GM12874 (cell line): ENCODE measurements at regions not wholly inside any gene's neighbourhood (a gene's known extent, or its start where the extent isn't known, plus 50 kb on each side); places are given as distances from the start of the nearest gene placed in this dataset.

Experiments used
- TF ChIP-seq, protein P1 (sequence below): IDR thresholded peaks from 2 replicates; pipeline ENCODE4 v1.5.1; 2011; ENCODE audit warnings: low read depth, mild to moderate bottlenecking, control low read depth, low read length, moderate library complexity; ENCODE audit not compliant: insufficient read depth

DNA sequence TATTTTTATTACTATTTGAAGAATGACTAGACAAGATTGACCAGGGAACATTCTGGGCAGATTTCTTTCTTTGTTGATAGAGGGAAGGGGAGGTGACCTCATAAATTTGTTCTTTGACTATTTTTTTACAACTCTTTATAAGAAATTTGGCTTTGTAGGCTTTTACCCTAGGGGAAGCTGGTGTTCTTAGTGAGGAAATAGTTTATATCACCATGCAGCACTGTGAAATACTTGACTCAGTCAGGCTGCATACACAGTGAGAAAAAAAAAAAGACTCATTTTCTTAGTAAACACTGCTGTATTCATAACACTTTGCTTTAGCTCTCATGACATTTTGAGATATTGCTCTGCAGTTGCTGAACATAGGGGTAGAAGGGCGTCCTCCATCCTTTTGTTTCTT lies 336.6 kb upstream of the PIK3R1 start:
- TF ChIP-seq, protein P1, sequence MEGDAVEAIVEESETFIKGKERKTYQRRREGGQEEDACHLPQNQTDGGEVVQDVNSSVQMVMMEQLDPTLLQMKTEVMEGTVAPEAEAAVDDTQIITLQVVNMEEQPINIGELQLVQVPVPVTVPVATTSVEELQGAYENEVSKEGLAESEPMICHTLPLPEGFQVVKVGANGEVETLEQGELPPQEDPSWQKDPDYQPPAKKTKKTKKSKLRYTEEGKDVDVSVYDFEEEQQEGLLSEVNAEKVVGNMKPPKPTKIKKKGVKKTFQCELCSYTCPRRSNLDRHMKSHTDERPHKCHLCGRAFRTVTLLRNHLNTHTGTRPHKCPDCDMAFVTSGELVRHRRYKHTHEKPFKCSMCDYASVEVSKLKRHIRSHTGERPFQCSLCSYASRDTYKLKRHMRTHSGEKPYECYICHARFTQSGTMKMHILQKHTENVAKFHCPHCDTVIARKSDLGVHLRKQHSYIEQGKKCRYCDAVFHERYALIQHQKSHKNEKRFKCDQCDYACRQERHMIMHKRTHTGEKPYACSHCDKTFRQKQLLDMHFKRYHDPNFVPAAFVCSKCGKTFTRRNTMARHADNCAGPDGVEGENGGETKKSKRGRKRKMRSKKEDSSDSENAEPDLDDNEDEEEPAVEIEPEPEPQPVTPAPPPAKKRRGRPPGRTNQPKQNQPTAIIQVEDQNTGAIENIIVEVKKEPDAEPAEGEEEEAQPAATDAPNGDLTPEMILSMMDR: no peak

DNA sequence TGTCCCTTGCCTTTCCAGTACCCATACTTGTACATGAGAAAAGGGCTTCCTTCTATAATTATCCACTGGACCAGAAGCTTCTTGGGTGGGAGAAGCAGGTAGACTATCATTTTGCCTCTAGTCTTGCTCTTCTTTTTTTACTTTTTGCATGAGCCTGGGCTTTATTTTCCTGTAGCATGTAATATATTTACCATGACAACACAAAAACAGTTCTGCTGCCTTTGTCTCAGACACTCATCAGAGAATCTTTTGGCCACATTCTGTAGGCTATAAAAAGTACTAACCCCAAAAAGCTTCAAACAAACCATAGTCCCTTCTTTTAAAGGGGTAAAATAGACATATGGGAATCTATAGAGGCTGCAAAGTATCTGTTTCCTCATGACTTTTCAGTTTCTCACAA lies 339.2 kb upstream of the PIK3R1 start:
- TF ChIP-seq, protein P1: no peak

DNA sequence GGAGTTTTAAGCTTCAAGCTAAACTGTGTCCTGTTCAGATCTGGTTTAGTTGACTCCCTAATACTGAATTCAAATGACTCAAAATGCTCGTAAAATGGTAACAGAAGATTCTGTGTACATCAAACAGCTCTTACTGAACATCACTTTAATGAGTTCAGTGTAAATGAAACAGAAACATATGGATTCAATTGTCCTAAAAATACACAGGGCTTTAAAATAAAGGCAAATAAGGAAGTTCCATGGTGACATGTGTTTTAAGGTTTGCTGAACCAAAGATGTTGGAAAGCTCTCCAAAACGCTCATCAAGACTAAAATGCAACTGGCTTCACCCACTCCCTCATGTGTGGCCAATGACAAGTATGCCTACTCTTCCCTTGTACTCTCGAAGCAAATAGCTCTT lies 340.0 kb upstream of the PIK3R1 start:
- TF ChIP-seq, protein P1: no peak

DNA sequence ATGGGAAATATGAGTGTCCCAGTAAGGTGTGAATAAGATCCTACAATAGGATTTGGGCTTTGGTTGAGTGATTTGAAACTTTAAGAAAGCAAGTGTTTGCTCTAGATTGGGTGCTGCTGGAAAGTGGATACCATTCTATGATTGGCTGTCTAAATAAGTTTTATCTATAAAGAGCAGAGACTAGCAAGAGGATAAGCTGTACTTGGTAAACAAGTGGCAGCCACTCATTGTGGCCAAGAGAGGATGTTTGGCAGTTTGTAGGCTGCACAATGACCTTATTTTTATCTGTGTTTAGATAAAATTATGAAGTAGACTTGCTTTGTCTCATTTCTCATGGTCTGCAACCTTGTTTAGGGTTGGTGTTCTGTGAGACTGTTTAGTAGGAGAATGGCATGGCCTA lies 341.6 kb upstream of the PIK3R1 start:
- TF ChIP-seq, protein P1: no peak

DNA sequence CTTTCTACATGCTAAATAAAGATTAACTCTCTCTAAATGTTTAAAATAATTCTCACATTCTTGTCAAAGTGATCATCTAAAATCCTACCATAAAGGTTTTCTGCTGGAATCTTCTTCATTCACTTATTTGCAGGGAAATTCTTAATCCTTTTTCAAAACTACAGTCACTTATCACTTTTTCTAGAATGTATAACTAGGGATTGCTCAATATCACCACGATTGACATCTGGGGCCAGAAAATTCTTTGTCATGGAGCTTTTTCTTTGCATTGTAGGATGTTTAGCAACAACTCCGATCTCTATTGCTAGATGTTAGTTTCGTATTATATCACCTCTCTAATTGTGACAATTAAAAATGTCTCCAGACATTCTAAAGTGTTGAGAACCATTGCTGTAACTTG lies 344.9 kb upstream of the PIK3R1 start:
- TF ChIP-seq, protein P1: no peak

DNA sequence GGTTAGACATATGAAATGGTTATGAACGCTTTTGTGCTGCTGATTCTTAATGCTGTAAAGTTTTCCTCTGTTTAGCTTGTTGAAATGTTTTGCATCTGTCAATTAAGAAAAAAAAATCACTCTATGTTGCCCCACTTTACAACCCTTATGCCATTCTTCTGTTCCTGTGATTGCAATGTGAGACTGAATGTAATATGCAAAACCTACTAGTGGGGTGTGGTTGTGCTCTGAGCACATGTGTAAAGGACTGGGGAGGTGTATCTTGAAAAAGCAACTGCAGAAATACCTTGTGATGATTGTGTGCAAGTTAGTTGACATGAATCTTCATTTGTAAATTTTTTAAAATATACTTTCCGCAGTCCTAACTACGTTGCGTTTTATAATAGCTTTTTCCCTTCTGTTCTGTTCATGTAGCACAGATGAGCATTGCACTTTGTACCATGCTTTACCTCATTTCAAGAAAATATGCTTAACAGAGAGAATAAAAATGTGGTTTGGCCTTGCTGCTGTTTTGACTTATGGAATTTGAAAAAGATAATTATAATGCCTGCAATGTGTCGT lies 357.0 kb upstream of the PIK3R1 start:
- TF ChIP-seq, protein P1: no peak

DNA sequence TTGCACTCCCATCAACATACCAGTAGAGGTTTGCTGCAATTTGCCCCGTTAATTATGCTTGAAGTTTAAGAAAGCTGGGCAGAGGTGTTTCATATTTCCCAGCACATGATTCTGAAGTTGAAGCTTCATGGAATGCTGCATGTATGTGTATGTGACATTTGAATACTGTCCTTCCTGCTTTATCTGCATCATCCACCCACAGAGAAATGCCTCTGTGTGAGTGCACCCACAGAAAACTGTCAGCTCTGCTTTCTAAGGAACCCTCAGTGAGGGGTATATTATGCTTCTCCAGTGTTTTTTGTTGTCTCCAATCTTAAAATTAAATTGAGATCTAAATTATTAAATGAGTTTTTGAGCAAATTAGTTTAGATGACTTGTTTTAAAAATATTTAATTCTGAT lies 358.1 kb upstream of the PIK3R1 start:
- TF ChIP-seq, protein P1: no peak
